IMR-90 (cell line): ENCODE measurements at regions not wholly inside any gene's neighbourhood (a gene's known extent, or its start where the extent isn't known, plus 50 kb on each side); places are given as distances from the start of the nearest gene placed in this dataset.

Experiments
- ATAC-seq: fragments of 200-7000 bp; cut with Tn5 transposase; 2 replicates; pipeline ENCODE4 v1.9.1; 2020; ENCODE audit warnings: low read depth, mild to moderate bottlenecking, moderate library complexity
- BruUV-seq: library from RNA; stranded (reverse); fragments of 400-500 nt; replicated peaks from 2 replicates; lab custom pipeline; 2021; lab: Mats Ljungman, UMichigan
- CTCF ChIA-PET: fragments of 300-600 bp; formaldehyde crosslinking; extraction: SDS; loops from one replicate; lab custom pipeline; 2021; ENCODE audit warnings: antibody characterized with exemption; lab: Yijun Ruan, JAX
- POLR2A ChIA-PET: fragments of 300-600 bp; sonication (Branson Sonifier 250); formaldehyde crosslinking; loops from one replicate; lab custom pipeline; 2022; ENCODE audit warnings: antibody characterized with exemption; ENCODE audit not compliant: unreplicated experiment; lab: Charles Lee
- DNase-seq: peaks from one replicate; pipeline ENCODE4 v3.0.0; 2013
- H2AFZ ChIP-seq: replicated peaks from 2 replicates; pipeline ENCODE3; 2013; ENCODE audit warnings: low read length, mild to moderate bottlenecking; ENCODE audit not compliant: poor library complexity
- H2AK5ac ChIP-seq: 2 replicates; pipeline ENCODE4 v1.6.1; 2013; ENCODE audit warnings: low read depth, low read length, inconsistent platforms
- H2AK9ac ChIP-seq: replicated peaks from 2 replicates; pipeline ENCODE3; 2013; ENCODE audit warnings: mild to moderate bottlenecking, low read depth, low read length, moderate library complexity; ENCODE audit not compliant: poor library complexity
- H2BK120ac ChIP-seq: 2 replicates; pipeline ENCODE4 v1.6.1; 2013; ENCODE audit warnings: low read depth, low read length, inconsistent platforms
- H2BK15ac ChIP-seq: 3 replicates; pipeline ENCODE4 v1.6.1; 2013; ENCODE audit warnings: low read depth, low read length, inconsistent platforms
- H2BK20ac ChIP-seq: 2 replicates; pipeline ENCODE4 v1.6.1; 2013; ENCODE audit warnings: low read depth, mild to moderate bottlenecking, inconsistent platforms, low read length, moderate library complexity
- H2BK5ac ChIP-seq: 2 replicates; pipeline ENCODE4 v1.6.1; 2013; ENCODE audit warnings: mild to moderate bottlenecking, low read depth, low read length, inconsistent platforms; ENCODE audit not compliant: poor library complexity, severe bottlenecking
- H3K14ac ChIP-seq: replicated peaks from 2 replicates; pipeline ENCODE4 v1.6.1; 2013; ENCODE audit warnings: low read depth, low read length, inconsistent platforms
- H3K18ac ChIP-seq: 2 replicates; pipeline ENCODE4 v1.6.1; 2013; ENCODE audit warnings: low read depth, low read length, control low read depth
- H3K23ac ChIP-seq: 2 replicates; pipeline ENCODE4 v1.6.1; 2013; ENCODE audit warnings: low read depth, low read length, inconsistent platforms
- H3K27ac ChIP-seq: 2 replicates; pipeline ENCODE4 v1.5.1; 2013; ENCODE audit warnings: mild to moderate bottlenecking, control low read depth, low read length; ENCODE audit not compliant: insufficient read depth
- H3K27me3 ChIP-seq: 2 replicates; pipeline ENCODE4 v1.6.1; 2013; ENCODE audit warnings: low read length; ENCODE audit not compliant: control insufficient read depth, insufficient read depth
- H3K36me3 ChIP-seq: 2 replicates; pipeline ENCODE4 v1.6.1; 2013; ENCODE audit warnings: low read length, mixed read lengths; ENCODE audit not compliant: control insufficient read depth, insufficient read depth
- H3K4ac ChIP-seq: 2 replicates; pipeline ENCODE4 v1.6.1; 2013; ENCODE audit warnings: low read depth, low read length, inconsistent platforms
- H3K4me1 ChIP-seq: 2 replicates; pipeline ENCODE4 v1.6.1; 2013; ENCODE audit warnings: low read length, mixed read lengths; ENCODE audit not compliant: control insufficient read depth, insufficient read depth
- H3K4me2 ChIP-seq: 2 replicates; pipeline ENCODE4 v1.6.1; 2013; ENCODE audit warnings: low read depth, mild to moderate bottlenecking, control low read depth, low read length, moderate library complexity
- H3K4me3 ChIP-seq: 2 replicates; pipeline ENCODE4 v1.5.1; 2013; ENCODE audit warnings: low read depth, mild to moderate bottlenecking, control low read depth, low read length, moderate library complexity; ENCODE audit not compliant: insufficient read depth
- H3K56ac ChIP-seq: 2 replicates; pipeline ENCODE4 v1.6.1; 2013; ENCODE audit warnings: low read length, inconsistent platforms; ENCODE audit not compliant: insufficient read depth; ENCODE audit errors: extremely low read depth
- H3K79me1 ChIP-seq, 2 experiments: 2 replicates each; pipeline ENCODE4 v1.6.1; 2013; ENCODE audit warnings: low read length in 2 of 2, inconsistent platforms in 1 of 2, low read depth in 1 of 2
- H3K9ac ChIP-seq: 2 replicates; pipeline ENCODE4 v1.6.1; 2013; ENCODE audit warnings: low read depth, low read length, control low read depth
- H3K9me1 ChIP-seq: 2 replicates; pipeline ENCODE4 v1.6.1; 2013; ENCODE audit warnings: low read length, inconsistent platforms; ENCODE audit not compliant: insufficient read depth
- H3K9me3 ChIP-seq: 2 replicates; pipeline ENCODE4 v1.6.1; 2013; ENCODE audit warnings: low read length; ENCODE audit not compliant: control insufficient read depth, insufficient read depth
- H4K20me1 ChIP-seq: 2 replicates; pipeline ENCODE4 v1.6.1; 2013; ENCODE audit warnings: low read length, inconsistent platforms; ENCODE audit not compliant: insufficient read depth
- H4K5ac ChIP-seq: 2 replicates; pipeline ENCODE4 v1.6.1; 2013; ENCODE audit warnings: mild to moderate bottlenecking, low read depth, low read length, control low read depth
- H4K8ac ChIP-seq, 2 experiments: 2 replicates each; pipeline ENCODE4 v1.6.1; 2013; ENCODE audit warnings: low read depth in 2 of 2, low read length in 2 of 2, control low read depth in 1 of 2, inconsistent platforms in 1 of 2
- H4K91ac ChIP-seq: 2 replicates; pipeline ENCODE4 v1.6.1; 2013; ENCODE audit warnings: low read depth, low read length, inconsistent platforms; ENCODE audit not compliant: insufficient read depth
- ELK1 ChIP-seq: fragments of 150-350 bp; IDR thresholded peaks from 2 replicates; pipeline ENCODE4 v1.6.1; 2016; ENCODE audit warnings: low read depth, mild to moderate bottlenecking, low read length, moderate library complexity, borderline replicate concordance
- MAZ ChIP-seq: IDR thresholded peaks from 2 replicates; pipeline ENCODE4 v1.6.1; 2012; ENCODE audit warnings: low read depth, mild to moderate bottlenecking, low read length, improper control_type of control experiment, moderate library complexity, borderline replicate concordance
- NFE2L2 ChIP-seq: fragments of 150-350 bp; IDR thresholded peaks from 2 replicates; pipeline ENCODE4 v1.6.1; 2016; ENCODE audit warnings: low read depth, mild to moderate bottlenecking, low read length
- SMC3 ChIP-seq: fragments of 150-350 bp; IDR thresholded peaks from 2 replicates; pipeline ENCODE4 v1.6.1; 2016; ENCODE audit warnings: low read depth, mild to moderate bottlenecking, antibody characterized with exemption, low read length, moderate library complexity
- USF2 ChIP-seq: fragments of 150-350 bp; IDR thresholded peaks from 2 replicates; pipeline ENCODE4 v1.6.1; 2017; ENCODE audit warnings: mild to moderate bottlenecking, antibody characterized with exemption, low read length, low read depth
- WGBS, 2 experiments: methylation state at CpG; one replicate each; pipeline versions ENCODE4 v1.1.5 to v1.1.7; 2013; ENCODE audit warnings: missing lambda C conversion rate in 2 of 2; ENCODE audit not compliant: insufficient read length in 1 of 2; ENCODE audit errors: extremely low coverage in 2 of 2; 5-methylcytosine and 5-hydroxymethylcytosine counted together
- dilution Hi-C: fragments of 300-500 bp; cut with HindIII; formaldehyde crosslinking; loops from one replicate; pipeline ENCODE4 v1.14.3; 2018; ENCODE audit warnings: low sequenced_read_pairs; ENCODE audit not compliant: unreplicated experiment
- in situ Hi-C: fragments of 300-500 bp; cut with MboI; formaldehyde crosslinking; loops from 3 replicates; pipeline ENCODE4 v1.14.3; 2019; ENCODE audit warnings: low sequenced_read_pairs, inconsistent platforms, mixed read lengths
- intact Hi-C: fragments of 100-400 bp; cut with micrococcal nuclease; formaldehyde crosslinking; loops from 2 replicates; pipeline ENCODE4 v1.10.0; 2022

- Histone ChIP-seq H4K8ac (no peak overlapping the region), H2BK120ac (no peak overlapping the region), H3K27me3 (no peaks in the 10 kb centered on the region), H3K36me3 (no peaks in the 10 kb centered on the region), H2AFZ (no peak overlapping the region), H3K9me1 (no peaks in the 10 kb centered on the region), H3K23ac (no peak overlapping the region), H3K4me2 (no peak overlapping the region), H2AK9ac (no peak overlapping the region), H3K9ac (no peak overlapping the region), H2AK5ac (no peak overlapping the region), H3K4me3 (no peak overlapping the region), H3K27ac (no peak overlapping the region), H2BK5ac (no peak overlapping the region), H4K91ac (no peak overlapping the region), H4K5ac (no peak overlapping the region), H3K9me3 (no peaks in the 10 kb centered on the region), H3K4me1 (no peaks in the 10 kb centered on the region), H3K14ac (no peak overlapping the region), H2BK15ac (no peak overlapping the region), H3K18ac (no peak overlapping the region), H3K4ac (no peak overlapping the region), H3K56ac (no peak overlapping the region), H4K20me1 (no peaks in the 10 kb centered on the region), H2BK20ac (no peak overlapping the region), H3K79me1 (no peaks in the 10 kb centered on the region)
- ATAC-seq (no peak), DNase-seq (no peak)
- CTCF ChIA-PET = no interaction called here
- BruUV-seq = no TSS peak
- dilution Hi-C loops = no loop called here
- 0% methylated on average over 1 of the region's 2 CpGs; no CpG with 5 or more reads in 1 of the 2 experiments for WGBS, 2 experiments
- in situ Hi-C loops = no loop called here
- TF ChIP-seq NFE2L2 = no peak
- no peak for TF ChIP-seq USF2
- no peak for TF ChIP-seq MAZ
- TF ChIP-seq ELK1 = no peak
- TF ChIP-seq SMC3 = no peak
- POLR2A ChIA-PET = no interaction called here
- intact Hi-C loops = no loop called here
These were observed 1251.9 kb downstream of the PCDH17 start for GRCh38 chr13:58883405-58883804.
